Peyer's patch (tissue), 4 donors: ENCODE measurements at regions not wholly inside any gene's neighbourhood (a gene's known extent, or its start where the extent isn't known, plus 50 kb on each side); places are given as distances from the start of the nearest gene placed in this dataset.
"Not testable (repeated sequence)": the region's sequence is repeated elsewhere in the genome, so short reads cannot be mapped to it uniquely, and the experiment has no call there.

ENCODE experiments used
- DNase-seq, 3 donors: peaks; one replicate each; pipeline ENCODE4 v3.0.0-alpha.2; 2017 to 2019
- H3K27ac ChIP-seq, 4 donors: fragments of 200-600 bp; sonication (generic); one replicate each; pipeline ENCODE4 v1.5.1; 2016 to 2019
- H3K27me3 ChIP-seq, 2 donors: fragments of 200-600 bp; sonication (generic); one replicate each; pipeline ENCODE4 v1.5.1; 2019
- H3K36me3 ChIP-seq, 3 donors: fragments of 200-600 bp; sonication (generic); one replicate each; pipeline ENCODE4 v1.5.1; 2016 to 2019
- H3K4me1 ChIP-seq, 4 donors: fragments of 200-600 bp; sonication (generic); one replicate each; pipeline ENCODE4 v1.5.1; 2016 to 2019
- H3K4me3 ChIP-seq, 4 donors: fragments of 200-600 bp; sonication (generic); 1 replicate in 3 of 4; 2 replicates in 1 of 4; pipeline ENCODE4 v1.5.1; 2016 to 2019; ENCODE audit warnings: mild to moderate bottlenecking in 1 of 4
- H3K9me3 ChIP-seq, 4 donors: fragments of 200-600 bp; sonication (generic); one replicate each; pipeline ENCODE4 v1.5.1; 2016 to 2019; ENCODE audit warnings: mild to moderate bottlenecking in 1 of 4
- CTCF ChIP-seq, 6 experiments: fragments of 450-650 bp in 4 of 6; fragments of 200-600 bp in 2 of 6; sonication (generic) in 1 of 6; IDR thresholded peaks; one replicate each; pipeline ENCODE4 v1.5.1; 2017 to 2019; ENCODE audit warnings: antibody characterized with exemption in 6 of 6, mild to moderate bottlenecking in 3 of 6, moderate library complexity in 1 of 6
- POLR2A ChIP-seq, 2 donors: fragments of 450-650 bp; IDR thresholded peaks; one replicate each; pipeline ENCODE4 v1.5.1; 2017; ENCODE audit warnings: antibody characterized with exemption in 2 of 2, mild to moderate bottlenecking in 2 of 2, moderate library complexity in 2 of 2

DNA sequence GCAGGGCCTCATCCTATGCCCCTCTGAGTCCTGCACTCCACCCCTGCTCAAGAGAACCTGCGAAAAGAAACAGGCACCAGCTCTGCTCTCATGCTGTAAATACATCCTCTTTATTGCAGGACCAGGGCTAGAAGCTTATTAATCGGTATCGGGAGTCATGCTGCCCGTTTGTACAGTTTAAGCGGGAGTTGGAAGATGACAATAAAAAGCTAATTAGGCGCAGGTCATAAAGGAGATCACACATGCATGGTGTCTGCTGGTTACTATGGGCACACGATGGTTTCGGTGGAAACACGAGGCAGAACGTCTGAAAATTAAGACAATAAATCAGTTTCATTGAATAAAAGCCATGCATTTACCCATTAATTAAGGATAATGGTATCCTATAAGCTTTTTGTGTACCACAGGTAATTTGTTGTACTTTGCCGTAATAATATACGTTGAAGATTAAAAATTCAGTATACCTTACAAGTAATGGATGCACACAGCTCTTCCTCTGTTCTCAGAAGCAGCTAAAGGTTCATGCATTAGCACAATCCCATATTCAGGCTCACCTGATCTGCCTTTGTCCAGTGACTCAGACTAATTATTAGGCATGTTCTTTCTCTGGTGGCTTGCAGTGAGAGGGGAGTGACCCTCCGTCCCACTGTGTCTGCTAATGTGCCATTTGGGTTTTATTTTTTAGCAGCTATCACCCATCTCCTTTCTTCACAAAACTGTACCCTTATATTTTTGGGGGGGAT, 406.0 kb downstream of the TSHZ3 start:
- TF ChIP-seq POLR2A (IDR thresholded peaks at IDR 0.05): no peak
- TF ChIP-seq CTCF (IDR thresholded peaks at IDR 0.05): no peak
- H3K36me3 ChIP-seq: no peaks in the 10 kb centered on the region
- no peak overlapping the region for H3K4me3 ChIP-seq
- no peak overlapping the region for H3K27ac ChIP-seq
- DNase-seq: no peak
- no peaks in the 10 kb centered on the region for H3K4me1 ChIP-seq
- no peaks in the 10 kb centered on the region for H3K27me3 ChIP-seq
- no peaks in the 10 kb centered on the region for H3K9me3 ChIP-seq

DNA sequence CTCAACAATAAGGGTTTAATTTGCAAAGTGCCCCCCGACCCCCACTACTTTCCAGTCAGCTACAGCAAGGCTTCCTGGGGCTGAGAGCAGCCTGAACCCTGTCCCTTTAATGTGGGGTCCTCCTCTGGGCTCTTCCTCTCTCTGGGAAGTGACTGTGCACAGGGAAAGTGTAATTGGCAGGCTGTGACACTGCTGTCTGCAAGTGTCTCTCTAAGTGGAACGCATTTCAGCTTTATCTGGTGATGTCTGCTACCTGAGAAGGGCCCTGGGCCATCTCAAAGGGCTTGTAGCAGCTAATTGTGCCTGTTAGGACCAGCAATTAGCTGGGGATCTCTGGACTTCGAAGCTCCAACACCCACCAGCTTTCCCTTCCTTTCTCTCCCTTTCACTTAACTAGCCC, 406.6 kb downstream of the TSHZ3 start:
- Histone ChIP-seq H3K27me3 (no peaks in the 10 kb centered on the region), H3K27ac (no peak overlapping the region), H3K4me1 (no peaks in the 10 kb centered on the region), H3K9me3 (no peaks in the 10 kb centered on the region), H3K4me3 (no peak overlapping the region), H3K36me3 (no peaks in the 10 kb centered on the region)
- no peak for DNase-seq
- TF ChIP-seq POLR2A (IDR thresholded peaks at IDR 0.05): no peak
- no peak for TF ChIP-seq CTCF (IDR thresholded peaks at IDR 0.05)

GRCh38 chr19:30941591-30941990, 407.6 kb downstream of the TSHZ3 start:
- H3K27ac ChIP-seq: no peak overlapping the region
- H3K4me1 ChIP-seq: no peaks in the 10 kb centered on the region
- no peak for TF ChIP-seq POLR2A (IDR thresholded peaks at IDR 0.05)
- no peak for TF ChIP-seq CTCF (IDR thresholded peaks at IDR 0.05)
- no peaks in the 10 kb centered on the region for H3K36me3 ChIP-seq
- no peaks in the 10 kb centered on the region for H3K27me3 ChIP-seq
- H3K9me3 ChIP-seq: no peaks in the 10 kb centered on the region
- DNase-seq: no peak
- H3K4me3 ChIP-seq: no peak overlapping the region

DNA sequence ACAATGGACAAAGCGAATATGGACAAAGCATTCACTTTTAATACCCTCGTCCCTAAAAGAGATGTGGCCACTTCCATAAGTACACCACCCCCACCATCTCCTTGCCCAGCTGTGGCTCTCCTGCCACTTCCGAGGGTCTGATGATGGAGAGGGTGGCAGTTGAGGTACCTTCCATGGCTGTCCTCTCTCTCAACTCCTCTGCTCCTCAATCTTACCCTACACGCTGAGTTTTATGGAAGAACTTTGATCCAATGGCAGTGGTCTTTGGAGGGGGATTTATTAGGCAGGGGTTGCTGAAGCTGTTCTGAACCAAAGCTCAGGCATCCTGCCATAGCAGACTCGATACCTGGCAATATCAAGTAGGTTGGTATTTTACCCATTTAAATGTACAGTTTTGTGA, 413.0 kb downstream of the TSHZ3 start:
- H3K4me3 ChIP-seq: no peak overlapping the region
- H3K4me1 ChIP-seq: no peaks in the 10 kb centered on the region
- no peaks in the 10 kb centered on the region for H3K9me3 ChIP-seq
- H3K27ac ChIP-seq: no peak overlapping the region
- no peaks in the 10 kb centered on the region for H3K27me3 ChIP-seq
- H3K36me3 ChIP-seq: no peaks in the 10 kb centered on the region
- DNase-seq: no peak
- no peak for TF ChIP-seq POLR2A (IDR thresholded peaks at IDR 0.05)
- no peak for TF ChIP-seq CTCF (IDR thresholded peaks at IDR 0.05)

- no peak for DNase-seq
- Histone ChIP-seq H3K27ac (no peak overlapping the region), H3K36me3 (no peaks in the 10 kb centered on the region), H3K9me3 (no peaks in the 10 kb centered on the region), H3K4me1 (no peaks in the 10 kb centered on the region), H3K4me3 (no peak overlapping the region), H3K27me3 (no peaks in the 10 kb centered on the region)
- no peak for TF ChIP-seq CTCF (IDR thresholded peaks at IDR 0.05)
- no peak for TF ChIP-seq POLR2A (IDR thresholded peaks at IDR 0.05)
Measured at GRCh38 chr19:30935146-30935545, 414.1 kb downstream of the TSHZ3 start.

GRCh38 chr19:30933454-30933853, 415.8 kb downstream of the TSHZ3 start:
- H3K9me3 ChIP-seq, H3K36me3 ChIP-seq, H3K4me1 ChIP-seq, DNase-seq, H3K27ac ChIP-seq, H3K27me3 ChIP-seq, H3K4me3 ChIP-seq: not testable (repeated sequence)
